GM10248 (cell line): ENCODE measurements at regions not wholly inside any gene's neighbourhood (a gene's known extent, or its start where the extent isn't known, plus 50 kb on each side); places are given as distances from the start of the nearest gene placed in this dataset.

Experiments used
- CTCF ChIA-PET: fragments of 300-600 bp; sonication (Branson Sonifier 250); formaldehyde crosslinking; extraction: SDS; loops from one replicate; lab custom pipeline; 2021; ENCODE audit warnings: antibody characterized with exemption; lab: Yijun Ruan, JAX
- POLR2A ChIA-PET: fragments of 350-650 bp; sonication (Branson Sonifier 250); formaldehyde crosslinking; extraction: SDS; loops from one replicate; lab custom pipeline; 2020; ENCODE audit warnings: antibody characterized with exemption; lab: Yijun Ruan, JAX
- DNase-seq: peaks from one replicate; pipeline ENCODE4 v3.0.0; 2012; ENCODE audit errors: extremely low spot score
- CTCF ChIP-seq: IDR thresholded peaks from 2 replicates; pipeline ENCODE4 v1.5.1; 2012; ENCODE audit warnings: mild to moderate bottlenecking, low read depth; ENCODE audit errors: extremely low read depth, missing control alignments, control extremely low read depth

DNA sequence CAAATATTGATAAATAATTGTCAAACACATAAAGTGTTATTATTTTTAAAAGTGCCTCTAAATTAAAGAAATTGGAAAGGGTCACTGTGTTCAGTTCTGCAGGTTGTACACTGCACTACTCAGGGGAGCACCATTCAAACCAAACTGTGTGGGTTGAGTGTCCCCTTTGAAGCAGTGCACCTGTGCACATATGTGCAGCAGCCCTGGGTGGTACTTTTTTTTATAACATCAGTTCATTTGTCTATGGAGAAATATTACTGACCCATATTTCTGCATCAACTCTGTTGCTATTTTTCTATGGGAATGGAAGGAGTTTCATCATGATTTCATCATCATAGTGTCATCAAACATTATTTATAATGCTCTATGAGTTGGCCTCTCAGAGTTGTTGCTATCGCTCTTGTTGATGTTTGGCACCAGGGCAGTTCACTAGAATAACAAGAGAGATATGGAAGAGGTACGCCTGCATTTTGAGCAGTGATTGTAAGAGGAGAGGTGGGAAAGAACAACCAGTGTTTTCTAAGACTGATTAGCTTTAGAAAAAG is 457.6 kb downstream of the TFAP2A start:
- ChIA-PET POLR2A (no interaction called here), CTCF (no interaction called here)
- no peak for TF ChIP-seq CTCF
- DNase-seq, result no peak

DNA sequence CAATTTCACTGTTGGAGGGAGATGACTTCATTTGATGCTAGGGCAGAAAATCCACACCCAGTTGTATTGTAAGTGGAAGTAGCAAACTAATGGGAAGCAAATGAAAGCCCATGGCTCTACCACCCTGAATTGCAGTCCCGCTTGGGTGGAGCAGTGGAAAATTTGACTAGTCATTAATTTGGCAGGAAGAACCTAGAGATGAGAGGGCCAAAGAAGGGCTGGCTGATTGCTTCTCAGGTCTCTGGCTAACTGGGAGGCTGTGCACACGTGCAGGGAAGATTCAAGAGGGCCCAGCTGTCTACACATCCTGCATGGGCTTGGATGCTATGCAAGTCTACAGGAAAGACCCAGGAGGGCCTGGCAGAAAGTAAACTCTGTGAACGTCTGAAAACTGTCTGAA is 466.2 kb downstream of the TFAP2A start:
- POLR2A ChIA-PET, result no interaction called here
- no peak for DNase-seq

DNA sequence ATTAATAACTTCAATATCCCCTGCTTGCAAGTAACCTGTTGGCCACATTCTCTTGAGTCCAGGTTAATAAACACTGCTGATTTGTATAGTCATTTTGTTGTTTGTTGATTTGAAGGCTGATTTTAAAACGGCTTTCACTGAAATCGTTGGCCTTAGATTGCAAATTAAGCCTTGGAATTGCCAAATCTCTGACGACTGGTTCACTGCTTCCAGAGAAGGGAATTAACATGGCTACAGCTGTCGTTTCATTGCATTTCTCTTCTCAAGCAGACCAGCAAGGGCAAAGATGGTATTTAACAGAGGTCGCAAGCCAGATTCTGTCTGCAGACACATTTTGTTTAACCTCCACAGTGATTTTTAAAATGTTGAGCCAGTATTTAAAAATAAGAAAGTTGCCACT is 470.9 kb downstream of the TFAP2A start:
- POLR2A ChIA-PET, result no interaction called here
- CTCF ChIA-PET, result no interaction called here
- no peak for DNase-seq
- no peak for TF ChIP-seq CTCF

More for the DNA sequence above, 466.2 kb downstream of the TFAP2A start:
- TF ChIP-seq CTCF, result no peak
- CTCF ChIA-PET, result no interaction called here

DNA sequence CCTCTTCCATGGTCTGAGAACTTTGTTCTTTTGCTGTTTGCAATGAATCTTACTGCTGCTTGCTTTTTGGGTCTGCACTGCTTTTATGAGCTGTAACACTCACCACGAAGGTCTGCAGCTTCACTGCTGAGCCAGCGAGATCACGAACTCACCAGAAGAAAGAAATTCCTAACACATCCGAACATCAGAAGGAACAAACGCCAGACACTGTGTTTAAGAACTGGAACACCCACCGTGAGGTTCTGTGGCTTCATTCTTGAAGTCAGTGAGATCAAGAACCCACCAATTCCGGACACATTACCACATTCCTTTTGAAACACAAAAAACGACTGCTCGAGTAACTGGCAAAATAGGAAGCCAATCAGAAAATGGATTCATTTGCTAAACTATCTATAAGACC is 471.8 kb downstream of the TFAP2A start:
- ChIA-PET CTCF (interaction anchor here (1.6 kb wide), 1 partner anchor 14 kb away, joined by 3 read pairs; no protein-coding TSS in a partner anchor), POLR2A (no interaction called here)
- DNase-seq, result no peak
- no peak for TF ChIP-seq CTCF

DNA sequence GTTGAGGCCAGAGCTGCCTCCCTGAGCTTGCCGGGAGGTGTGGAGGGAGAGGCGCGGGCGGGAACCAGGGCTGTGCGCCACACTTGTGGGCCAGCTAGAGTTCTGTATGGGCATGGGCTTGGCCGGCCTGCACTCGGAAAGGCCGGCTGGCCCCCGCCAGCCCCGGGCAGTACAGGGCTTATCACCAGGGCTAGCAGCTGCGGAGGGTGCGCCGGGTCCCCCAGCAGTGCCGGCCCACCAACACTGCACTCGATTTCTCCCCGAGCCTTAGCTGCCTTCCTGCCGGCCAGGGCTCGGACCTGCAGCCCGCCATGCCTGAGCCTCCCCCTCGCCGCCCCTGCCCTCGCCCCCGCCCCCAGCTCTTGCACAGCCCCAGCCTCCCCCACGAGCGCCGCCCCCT is 472.7 kb downstream of the TFAP2A start:
- no peak for TF ChIP-seq CTCF
- no peak for DNase-seq
- ChIA-PET POLR2A (no interaction called here), CTCF (interaction anchor here (1.6 kb wide), 1 partner anchor 13 kb away, joined by 3 read pairs; no protein-coding TSS in a partner anchor)

DNA sequence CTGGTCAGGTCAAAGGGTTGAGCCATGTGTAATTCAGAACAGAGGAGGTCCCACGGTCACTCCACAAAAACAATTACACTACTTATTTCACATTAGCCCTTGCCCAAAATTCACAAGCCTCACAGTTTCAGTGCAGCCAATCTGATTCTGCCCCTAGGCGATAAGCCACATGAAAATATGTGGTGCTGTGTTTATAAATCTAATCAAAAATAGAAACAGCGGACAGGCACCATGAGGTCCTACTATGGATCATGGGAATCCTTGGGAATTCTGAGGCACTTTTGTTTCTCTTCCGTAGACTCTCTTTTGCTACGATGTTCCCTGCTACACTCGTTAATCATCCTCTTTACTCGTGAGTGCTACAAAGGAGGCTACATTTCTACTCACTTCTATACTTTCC is 476.1 kb downstream of the TFAP2A start:
- POLR2A ChIA-PET, result no interaction called here
- TF ChIP-seq CTCF, result no peak
- CTCF ChIA-PET, result no interaction called here
- DNase-seq, result no peak
